Keratinocyte (primary cell): ENCODE measurements at regions not wholly inside any gene's neighbourhood (a gene's known extent, or its start where the extent isn't known, plus 50 kb on each side); places are given as distances from the start of the nearest gene placed in this dataset.

Experiments
- EZH2 ChIP-seq: IDR thresholded peaks from one replicate; pipeline ENCODE4 v1.6.1; 2012; ENCODE audit warnings: inconsistent platforms, mild to moderate bottlenecking, low read length, moderate library complexity
- TF ChIP-seq, protein P1 (sequence below), 3 experiments: IDR thresholded peaks in 1 of 3; conservative IDR thresholded peaks in 1 of 3; optimal IDR thresholded peaks in 1 of 3; 2 replicates in 2 of 3; 3 replicates in 1 of 3; pipeline versions ENCODE3 to v1.5.1; 2011; ENCODE audit warnings: low read length in 3 of 3, mild to moderate bottlenecking in 3 of 3, moderate library complexity in 2 of 3, control low read depth in 1 of 3, inconsistent platforms in 1 of 3; ENCODE audit not compliant: insufficient read depth in 2 of 3; ENCODE audit errors: extremely low read depth in 1 of 3

DNA sequence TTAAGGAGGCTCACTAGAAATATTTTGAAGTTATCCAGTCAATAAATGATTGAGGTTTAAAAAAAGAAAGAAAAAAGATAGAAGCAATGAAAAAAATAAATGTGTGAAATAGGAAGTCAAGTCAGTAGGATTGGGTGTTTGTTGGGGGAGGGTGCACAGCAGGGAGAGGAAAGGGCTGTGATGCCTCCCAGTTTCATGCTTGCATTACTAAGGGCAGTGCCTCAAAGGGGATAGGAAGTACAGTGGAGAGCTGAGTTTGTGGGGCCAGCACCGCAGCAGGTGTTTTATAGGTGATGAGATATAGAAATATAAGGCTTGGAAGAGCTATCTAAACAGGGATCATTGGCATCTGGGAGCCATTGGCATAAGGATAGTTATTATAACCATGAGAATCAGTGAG lies 919.2 kb downstream of the STIM2 start:
- TF ChIP-seq, protein P1, sequence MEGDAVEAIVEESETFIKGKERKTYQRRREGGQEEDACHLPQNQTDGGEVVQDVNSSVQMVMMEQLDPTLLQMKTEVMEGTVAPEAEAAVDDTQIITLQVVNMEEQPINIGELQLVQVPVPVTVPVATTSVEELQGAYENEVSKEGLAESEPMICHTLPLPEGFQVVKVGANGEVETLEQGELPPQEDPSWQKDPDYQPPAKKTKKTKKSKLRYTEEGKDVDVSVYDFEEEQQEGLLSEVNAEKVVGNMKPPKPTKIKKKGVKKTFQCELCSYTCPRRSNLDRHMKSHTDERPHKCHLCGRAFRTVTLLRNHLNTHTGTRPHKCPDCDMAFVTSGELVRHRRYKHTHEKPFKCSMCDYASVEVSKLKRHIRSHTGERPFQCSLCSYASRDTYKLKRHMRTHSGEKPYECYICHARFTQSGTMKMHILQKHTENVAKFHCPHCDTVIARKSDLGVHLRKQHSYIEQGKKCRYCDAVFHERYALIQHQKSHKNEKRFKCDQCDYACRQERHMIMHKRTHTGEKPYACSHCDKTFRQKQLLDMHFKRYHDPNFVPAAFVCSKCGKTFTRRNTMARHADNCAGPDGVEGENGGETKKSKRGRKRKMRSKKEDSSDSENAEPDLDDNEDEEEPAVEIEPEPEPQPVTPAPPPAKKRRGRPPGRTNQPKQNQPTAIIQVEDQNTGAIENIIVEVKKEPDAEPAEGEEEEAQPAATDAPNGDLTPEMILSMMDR (optimal IDR thresholded peaks at IDR 0.05 in 1 of 3, IDR thresholded peaks at IDR 0.05 in 1 of 3, conservative IDR thresholded peaks at IDR 0.05 in 1 of 3; ENCODE audit: extremely low read depth in 1 of 3, insufficient read depth in 2 of 3, low read length in 3 of 3), result no peak
- no peak for TF ChIP-seq EZH2
